ENCODE measurements at regions not wholly inside any gene's neighbourhood (a gene's known extent, or its start where the extent isn't known, plus 50 kb on each side); places are given as distances from the start of the nearest gene placed in this dataset.

- Histone ChIP-seq H3K9ac (ENCODE audit: low read length) (no peak overlapping the region), H2BK5ac (ENCODE audit: low read length) (no peak overlapping the region), H3K27ac (ENCODE audit: low read depth, low read length) (no peak overlapping the region), H3K27me3 (ENCODE audit: insufficient read depth, low read length, poor library complexity) (no peaks in the 10 kb centered on the region), H3K18ac (ENCODE audit: low read length) (no peak overlapping the region), H3K36me3 (ENCODE audit: control insufficient read depth, insufficient read depth, low read length) (no peaks in the 10 kb centered on the region), H2BK120ac (ENCODE audit: low read depth, low read length) (no peak overlapping the region), H3K4ac (ENCODE audit: low read depth, low read length) (no peak overlapping the region), H2BK15ac (replicated peaks; ENCODE audit: low read depth) (no peak overlapping the region), H3K4me2 (ENCODE audit: low read length) (no peak overlapping the region), H3K56ac (ENCODE audit: low read length) (no peak overlapping the region), H2AK5ac (ENCODE audit: low read length) (no peak overlapping the region), H3K4me3 (ENCODE audit: low read length) (no peak overlapping the region), H4K5ac (ENCODE audit: low read length) (no peak overlapping the region), H3K79me2 (ENCODE audit: control insufficient read depth, insufficient read depth, low read length) (no peaks in the 10 kb centered on the region), H3K4me1 (ENCODE audit: control insufficient read depth, low read depth, low read length) (no peaks in the 10 kb centered on the region), H4K8ac (ENCODE audit: low read depth, low read length) (no peak overlapping the region), H3K23ac (ENCODE audit: low read length) (no peak overlapping the region), H3K79me1 (ENCODE audit: low read length) (no peaks in the 10 kb centered on the region)
- DNase-seq, result no peak
- no CpG with 5 or more reads among the region's 1 CpG for WGBS (ENCODE audit: extremely low coverage, insufficient coverage, low lambda C conversion rate)
Observed at GRCh38 chr5:118008779-118009178, 979.6 kb downstream of the DTWD2 start.

- Histone ChIP-seq H2AK5ac (ENCODE audit: low read length) (no peak overlapping the region), H2BK120ac (ENCODE audit: low read depth, low read length) (no peak overlapping the region), H4K8ac (ENCODE audit: low read depth, low read length) (no peak overlapping the region), H3K4ac (ENCODE audit: low read depth, low read length) (no peak overlapping the region), H3K79me1 (ENCODE audit: low read length) (no peaks in the 10 kb centered on the region), H3K79me2 (ENCODE audit: control insufficient read depth, insufficient read depth, low read length) (no peaks in the 10 kb centered on the region), H3K56ac (ENCODE audit: low read length) (no peak overlapping the region), H3K4me2 (ENCODE audit: low read length) (no peak overlapping the region), H3K4me1 (ENCODE audit: control insufficient read depth, low read depth, low read length) (no peaks in the 10 kb centered on the region), H3K23ac (ENCODE audit: low read length) (no peak overlapping the region), H3K9ac (ENCODE audit: low read length) (no peak overlapping the region), H3K27me3 (ENCODE audit: insufficient read depth, low read length, poor library complexity) (no peaks in the 10 kb centered on the region), H3K27ac (ENCODE audit: low read depth, low read length) (no peak overlapping the region), H3K36me3 (ENCODE audit: control insufficient read depth, insufficient read depth, low read length) (no peaks in the 10 kb centered on the region), H2BK15ac (replicated peaks; ENCODE audit: low read depth) (no peak overlapping the region), H2BK5ac (ENCODE audit: low read length) (no peak overlapping the region), H3K18ac (ENCODE audit: low read length) (no peak overlapping the region), H3K4me3 (ENCODE audit: low read length) (no peak overlapping the region), H4K5ac (ENCODE audit: low read length) (no peak overlapping the region)
- no CpG with 5 or more reads among the region's 1 CpG for WGBS (ENCODE audit: extremely low coverage, insufficient coverage, low lambda C conversion rate)
- peak; percentile 29 for DNase-seq
Observed at GRCh38 chr5:118007262-118007661, 981.1 kb downstream of the DTWD2 start.

DNA sequence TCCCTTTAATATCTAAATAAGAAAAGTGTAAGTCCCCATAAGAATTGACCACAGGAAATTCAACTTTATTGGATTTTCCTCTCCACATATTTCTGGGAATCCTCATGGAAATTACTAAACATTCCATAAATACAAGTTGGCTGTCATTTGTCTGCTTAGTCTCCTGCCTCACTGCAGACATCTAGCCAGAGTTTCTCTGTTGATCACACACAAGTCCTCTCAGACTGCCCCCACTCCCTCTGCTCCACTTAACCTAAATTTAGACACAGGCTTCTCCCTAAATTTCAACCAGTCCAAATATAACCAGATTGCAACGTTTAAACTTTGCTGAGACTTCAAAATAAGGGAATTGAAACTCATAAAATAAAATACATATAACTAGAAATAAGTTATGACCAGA lies 982.1 kb downstream of the DTWD2 start:
- no peak overlapping the region for H3K9ac ChIP-seq (ENCODE audit: low read length)
- no peak overlapping the region for H3K4me2 ChIP-seq (ENCODE audit: low read length)
- no peak overlapping the region for H2BK120ac ChIP-seq (ENCODE audit: low read depth, low read length)
- H3K79me2 ChIP-seq (ENCODE audit: control insufficient read depth, insufficient read depth, low read length), result no peaks in the 10 kb centered on the region
- no peak overlapping the region for H3K18ac ChIP-seq (ENCODE audit: low read length)
- WGBS (ENCODE audit: extremely low coverage, insufficient coverage, low lambda C conversion rate), result no CpG with 5 or more reads among the region's 1 CpG
- no peaks in the 10 kb centered on the region for H3K4me1 ChIP-seq (ENCODE audit: control insufficient read depth, low read depth, low read length)
- H3K36me3 ChIP-seq (ENCODE audit: control insufficient read depth, insufficient read depth, low read length), result no peaks in the 10 kb centered on the region
- H3K27me3 ChIP-seq (ENCODE audit: insufficient read depth, low read length, poor library complexity), result no peaks in the 10 kb centered on the region
- no peak overlapping the region for H4K5ac ChIP-seq (ENCODE audit: low read length)
- H3K23ac ChIP-seq (ENCODE audit: low read length), result no peak overlapping the region
- DNase-seq, result no peak
- H3K79me1 ChIP-seq (ENCODE audit: low read length), result no peaks in the 10 kb centered on the region
- H3K27ac ChIP-seq (ENCODE audit: low read depth, low read length), result no peak overlapping the region
- no peak overlapping the region for H2BK15ac ChIP-seq (replicated peaks; ENCODE audit: low read depth)
- H3K56ac ChIP-seq (ENCODE audit: low read length), result no peak overlapping the region
- no peak overlapping the region for H3K4me3 ChIP-seq (ENCODE audit: low read length)
- H3K4ac ChIP-seq (ENCODE audit: low read depth, low read length), result no peak overlapping the region
- no peak overlapping the region for H2BK5ac ChIP-seq (ENCODE audit: low read length)
- no peak overlapping the region for H4K8ac ChIP-seq (ENCODE audit: low read depth, low read length)
- H2AK5ac ChIP-seq (ENCODE audit: low read length), result no peak overlapping the region

GRCh38 chr5:117999939-118000549 lies 988.3 kb downstream of the DTWD2 start:
- Histone ChIP-seq H3K4me2 (ENCODE audit: low read length) (no peak overlapping the region), H4K5ac (ENCODE audit: low read length) (no peak overlapping the region), H3K56ac (ENCODE audit: low read length) (no peak overlapping the region), H3K27ac (ENCODE audit: low read depth, low read length) (no peak overlapping the region), H3K27me3 (ENCODE audit: insufficient read depth, low read length, poor library complexity) (no peaks in the 10 kb centered on the region), H3K18ac (ENCODE audit: low read length) (no peak overlapping the region), H2BK15ac (replicated peaks; ENCODE audit: low read depth) (no peak overlapping the region), H3K36me3 (ENCODE audit: control insufficient read depth, insufficient read depth, low read length) (no peaks in the 10 kb centered on the region), H3K4me1 (ENCODE audit: control insufficient read depth, low read depth, low read length) (no peaks in the 10 kb centered on the region), H2BK120ac (ENCODE audit: low read depth, low read length) (no peak overlapping the region), H4K8ac (ENCODE audit: low read depth, low read length) (no peak overlapping the region), H3K4ac (ENCODE audit: low read depth, low read length) (no peak overlapping the region), H2AK5ac (ENCODE audit: low read length) (no peak overlapping the region), H2BK5ac (ENCODE audit: low read length) (no peak overlapping the region), H3K23ac (ENCODE audit: low read length) (no peak overlapping the region), H3K79me1 (ENCODE audit: low read length) (no peaks in the 10 kb centered on the region), H3K79me2 (ENCODE audit: control insufficient read depth, insufficient read depth, low read length) (no peaks in the 10 kb centered on the region), H3K4me3 (ENCODE audit: low read length) (no peak overlapping the region), H3K9ac (ENCODE audit: low read length) (no peak overlapping the region)
- WGBS (ENCODE audit: extremely low coverage, insufficient coverage, low lambda C conversion rate), result no CpG with 5 or more reads among the region's 3 CpGs
- DNase-seq, result no peak

- no peak overlapping the region for H3K23ac ChIP-seq (ENCODE audit: low read length)
- no peaks in the 10 kb centered on the region for H3K4me1 ChIP-seq (ENCODE audit: control insufficient read depth, low read depth, low read length)
- no peak overlapping the region for H3K27ac ChIP-seq (ENCODE audit: low read depth, low read length)
- no peak overlapping the region for H3K4me3 ChIP-seq (ENCODE audit: low read length)
- no peak overlapping the region for H4K5ac ChIP-seq (ENCODE audit: low read length)
- no peaks in the 10 kb centered on the region for H3K27me3 ChIP-seq (ENCODE audit: insufficient read depth, low read length, poor library complexity)
- no peak overlapping the region for H3K4me2 ChIP-seq (ENCODE audit: low read length)
- WGBS (ENCODE audit: extremely low coverage, insufficient coverage, low lambda C conversion rate), result no CpG with 5 or more reads among the region's 2 CpGs
- no peak overlapping the region for H3K9ac ChIP-seq (ENCODE audit: low read length)
- no peaks in the 10 kb centered on the region for H3K36me3 ChIP-seq (ENCODE audit: control insufficient read depth, insufficient read depth, low read length)
- no peaks in the 10 kb centered on the region for H3K79me2 ChIP-seq (ENCODE audit: control insufficient read depth, insufficient read depth, low read length)
- H2AK5ac ChIP-seq (ENCODE audit: low read length), result no peak overlapping the region
- H3K79me1 ChIP-seq (ENCODE audit: low read length), result no peaks in the 10 kb centered on the region
- H3K18ac ChIP-seq (ENCODE audit: low read length), result no peak overlapping the region
- no peak overlapping the region for H4K8ac ChIP-seq (ENCODE audit: low read depth, low read length)
- peak; percentile 80 for DNase-seq
- no peak overlapping the region for H2BK15ac ChIP-seq (replicated peaks; ENCODE audit: low read depth)
- H2BK5ac ChIP-seq (ENCODE audit: low read length), result no peak overlapping the region
- H3K56ac ChIP-seq (ENCODE audit: low read length), result no peak overlapping the region
- no peak overlapping the region for H3K4ac ChIP-seq (ENCODE audit: low read depth, low read length)
- H2BK120ac ChIP-seq (ENCODE audit: low read depth, low read length), result no peak overlapping the region
Observed at GRCh38 chr5:117982691-117983090, 1005.7 kb downstream of the DTWD2 start.

DNA sequence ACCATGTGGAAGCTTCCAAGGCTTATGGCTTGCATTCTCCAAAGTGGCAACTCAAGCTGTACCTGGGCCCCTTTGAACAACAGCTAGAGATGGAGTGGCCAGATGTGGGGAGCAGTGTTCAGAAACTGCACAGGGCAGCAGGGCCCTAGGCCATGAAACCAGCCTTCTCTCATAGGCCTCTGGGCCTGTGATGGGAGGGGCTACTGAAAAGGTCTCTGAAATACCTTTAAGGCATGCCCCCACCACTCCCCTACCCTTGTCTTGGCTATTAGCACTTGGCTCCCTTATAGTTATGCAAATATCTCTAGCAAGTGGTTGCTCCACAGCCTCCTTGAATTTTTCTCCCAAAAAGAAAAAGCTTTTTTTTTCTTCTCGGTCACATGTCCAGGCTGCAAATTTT lies 1014.6 kb downstream of the DTWD2 start:
- H3K56ac ChIP-seq (ENCODE audit: low read length), result no peak overlapping the region
- no peak overlapping the region for H3K9ac ChIP-seq (ENCODE audit: low read length)
- H3K4me1 ChIP-seq (ENCODE audit: control insufficient read depth, low read depth, low read length), result no peaks in the 10 kb centered on the region
- H3K18ac ChIP-seq (ENCODE audit: low read length), result no peak overlapping the region
- H3K79me2 ChIP-seq (ENCODE audit: control insufficient read depth, insufficient read depth, low read length), result no peaks in the 10 kb centered on the region
- H3K4me3 ChIP-seq (ENCODE audit: low read length), result no peak overlapping the region
- H3K79me1 ChIP-seq (ENCODE audit: low read length), result no peaks in the 10 kb centered on the region
- no peak overlapping the region for H2AK5ac ChIP-seq (ENCODE audit: low read length)
- H3K27ac ChIP-seq (ENCODE audit: low read depth, low read length), result no peak overlapping the region
- no peak for DNase-seq
- no peak overlapping the region for H2BK15ac ChIP-seq (replicated peaks; ENCODE audit: low read depth)
- H3K36me3 ChIP-seq (ENCODE audit: control insufficient read depth, insufficient read depth, low read length), result no peaks in the 10 kb centered on the region
- H2BK5ac ChIP-seq (ENCODE audit: low read length), result no peak overlapping the region
- no peak overlapping the region for H3K23ac ChIP-seq (ENCODE audit: low read length)
- no peak overlapping the region for H4K8ac ChIP-seq (ENCODE audit: low read depth, low read length)
- H4K5ac ChIP-seq (ENCODE audit: low read length), result no peak overlapping the region
- H2BK120ac ChIP-seq (ENCODE audit: low read depth, low read length), result no peak overlapping the region
- H3K27me3 ChIP-seq (ENCODE audit: insufficient read depth, low read length, poor library complexity), result no peaks in the 10 kb centered on the region
- no peak overlapping the region for H3K4me2 ChIP-seq (ENCODE audit: low read length)
- no CpG with 5 or more reads among the region's 1 CpG for WGBS (ENCODE audit: extremely low coverage, insufficient coverage, low lambda C conversion rate)
- no peak overlapping the region for H3K4ac ChIP-seq (ENCODE audit: low read depth, low read length)
